GOT3 (cell line): ENCODE measurements at regions not wholly inside any gene's neighbourhood (a gene's known extent, or its start where the extent isn't known, plus 50 kb on each side); places are given as distances from the start of the nearest gene placed in this dataset.

ENCODE experiments used
- DNase-seq: peaks from one replicate; lab custom pipeline; 2025; ENCODE audit warnings: mixed read lengths; lab: John Stamatoyannopoulos, UW

GRCh38 chr5:34504967-34505366 lies 151.2 kb upstream of the RAI14 start:
- no peak for DNase-seq

- no peak for DNase-seq
Observed at GRCh38 chr5:34505731-34506130, 150.4 kb upstream of the RAI14 start.

GRCh38 chr5:34507933-34508332 lies 148.2 kb upstream of the RAI14 start:
- no peak for DNase-seq

- DNase-seq: no peak
Observed at GRCh38 chr5:34509392-34509791, 146.7 kb upstream of the RAI14 start.

GRCh38 chr5:34510002-34510401 lies 146.1 kb upstream of the RAI14 start:
- DNase-seq: no peak

GRCh38 chr5:34511063-34511462 lies 145.1 kb upstream of the RAI14 start:
- DNase-seq: no peak

- no peak for DNase-seq
Observed at GRCh38 chr5:34511481-34511880, 144.6 kb upstream of the RAI14 start.

- no peak for DNase-seq
Observed at GRCh38 chr5:34511915-34512314, 144.2 kb upstream of the RAI14 start.

- no peak for DNase-seq
Observed at GRCh38 chr5:34516166-34516565, 140.0 kb upstream of the RAI14 start.

GRCh38 chr5:34516686-34517085 lies 139.4 kb upstream of the RAI14 start:
- no peak for DNase-seq

GRCh38 chr5:34517249-34517648 lies 138.9 kb upstream of the RAI14 start:
- no peak for DNase-seq

GRCh38 chr5:34519489-34520220 lies 136.5 kb upstream of the RAI14 start:
- no peak for DNase-seq

- DNase-seq: no peak
Observed at GRCh38 chr5:34521628-34522290, 134.4 kb upstream of the RAI14 start.

- no peak for DNase-seq
Observed at GRCh38 chr5:34522599-34523386, 133.3 kb upstream of the RAI14 start.

- DNase-seq: no peak
Observed at GRCh38 chr5:34523387-34523726, 132.8 kb upstream of the RAI14 start.

- no peak for DNase-seq
Observed at GRCh38 chr5:34524123-34524522, 132.0 kb upstream of the RAI14 start.

GRCh38 chr5:34525761-34526160 lies 130.4 kb upstream of the RAI14 start:
- DNase-seq: no peak

GRCh38 chr5:34526682-34527305 lies 129.3 kb upstream of the RAI14 start:
- DNase-seq: no peak

GRCh38 chr5:34529581-34530331 lies 126.4 kb upstream of the RAI14 start:
- no peak for DNase-seq

- DNase-seq: no peak
Observed at GRCh38 chr5:34530637-34531036, 125.5 kb upstream of the RAI14 start.

GRCh38 chr5:34531751-34532360 lies 124.3 kb upstream of the RAI14 start:
- DNase-seq: no peak
